ENCODE measurements at regions not wholly inside any gene's neighbourhood (a gene's known extent, or its start where the extent isn't known, plus 50 kb on each side); places are given as distances from the start of the nearest gene placed in this dataset.

DNA sequence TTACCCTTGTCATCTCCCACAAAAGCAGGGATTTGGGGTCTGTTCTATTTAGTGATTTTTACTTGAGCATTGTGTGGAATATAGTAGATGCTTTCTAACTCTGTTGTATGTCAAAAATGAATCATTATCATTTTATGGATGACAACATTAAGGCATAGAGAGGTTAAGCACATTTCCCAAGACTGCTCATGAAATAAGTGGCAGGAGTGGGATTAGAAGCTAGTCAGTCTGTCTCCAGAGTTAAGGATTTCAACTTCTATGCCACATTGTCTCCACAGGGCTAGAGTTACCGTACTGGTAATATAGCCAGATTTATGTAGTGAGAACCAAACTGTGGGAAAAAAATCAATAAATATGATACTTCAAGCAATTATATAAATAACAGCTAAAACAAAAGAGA, 170.6 kb upstream of the DCN start:
- no peak for DNase-seq (ENCODE audit: low read depth)

DNA sequence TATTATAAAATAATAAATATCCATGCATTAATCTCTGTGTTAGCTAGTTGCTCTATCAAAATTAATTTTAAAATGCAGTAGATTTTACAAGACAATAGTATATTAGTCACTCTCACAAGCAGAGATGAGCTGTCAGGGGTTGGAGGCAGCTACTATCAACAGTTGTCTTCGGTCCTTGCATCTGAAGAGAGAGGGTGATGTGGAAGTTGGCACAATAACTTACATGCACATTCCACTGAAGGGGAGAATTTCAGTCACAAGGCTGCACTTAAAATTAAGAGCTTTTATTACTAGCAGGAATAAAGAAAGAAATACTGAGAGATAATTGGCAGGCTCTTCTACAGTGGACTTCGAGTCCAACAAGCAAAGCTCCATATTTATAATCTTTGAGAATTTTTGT, 166.9 kb upstream of the DCN start:
- DNase-seq (ENCODE audit: low read depth): no peak

DNA sequence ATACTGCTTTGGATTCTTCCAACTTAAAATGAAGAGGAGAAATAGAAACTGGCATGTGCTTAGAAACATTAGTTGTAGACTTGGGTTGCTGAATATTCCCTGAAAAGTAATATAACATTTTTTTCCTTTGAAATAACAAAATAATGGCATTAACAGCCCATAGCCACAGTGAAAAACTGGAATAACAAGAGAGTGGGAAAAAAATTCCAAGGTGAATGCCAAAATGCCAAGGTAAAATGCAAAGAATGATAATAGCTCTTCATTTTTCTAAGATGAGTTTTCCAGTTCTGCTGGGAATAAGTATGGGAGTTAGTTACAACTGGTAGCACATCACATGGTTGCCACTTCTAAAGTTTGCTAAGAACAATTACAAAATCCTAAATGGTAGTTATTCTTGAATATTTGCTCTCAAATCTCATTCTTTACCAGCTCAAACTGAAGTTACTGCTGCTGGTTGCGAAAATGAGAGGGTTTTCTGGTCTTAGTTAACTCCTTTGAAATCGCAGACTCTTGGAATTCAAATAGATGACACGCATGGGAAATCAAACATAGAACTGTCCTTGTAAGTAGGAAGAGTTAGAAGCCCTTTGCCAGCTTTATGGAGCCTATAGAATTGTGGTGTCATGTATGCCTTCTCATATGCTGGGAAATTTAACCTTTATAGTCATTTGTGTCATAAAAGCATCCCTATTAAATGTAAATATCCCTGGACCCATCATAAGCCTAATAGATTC, 165.0 kb upstream of the DCN start:
- DNase-seq (ENCODE audit: low read depth): no peak

DNA sequence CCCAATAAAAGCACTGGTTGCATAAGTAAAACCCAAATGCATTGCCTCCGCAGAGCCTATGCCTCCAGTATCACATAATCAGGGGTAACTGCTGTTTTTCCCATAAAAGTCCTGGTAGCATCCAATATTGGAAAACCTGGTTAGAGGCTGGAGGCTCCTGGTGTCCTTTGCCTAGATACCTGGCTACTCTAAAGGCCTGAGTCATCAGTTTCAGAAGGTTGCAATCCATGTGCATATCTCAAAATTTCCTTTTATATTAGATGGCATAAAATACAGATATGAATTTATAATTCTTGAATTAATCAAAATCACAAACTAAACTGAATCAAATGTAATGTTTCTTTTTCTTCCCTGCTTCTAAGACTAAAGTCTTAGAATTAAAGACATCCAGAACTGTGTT, 164.2 kb upstream of the DCN start:
- DNase-seq (ENCODE audit: low read depth): no peak

DNA sequence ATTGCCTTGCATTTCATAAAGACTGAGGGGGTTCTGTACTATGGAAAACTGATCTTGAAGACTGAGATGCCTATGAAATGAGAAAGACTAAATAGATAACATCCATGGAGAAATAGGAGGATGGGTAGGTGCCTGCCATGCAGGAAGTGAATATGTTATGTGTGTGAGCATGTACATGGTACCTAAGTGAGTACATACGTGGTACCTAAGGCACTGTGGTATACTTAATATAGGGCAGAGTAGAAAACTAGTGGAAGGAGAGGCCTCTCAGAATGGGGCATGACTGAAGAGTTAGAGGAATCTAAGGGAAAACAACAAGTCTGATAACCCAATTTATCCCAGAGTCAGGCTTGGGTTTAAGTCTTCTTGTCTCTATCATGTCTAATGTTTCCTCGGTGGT, 161.8 kb upstream of the DCN start:
- no peak for DNase-seq (ENCODE audit: low read depth)

DNA sequence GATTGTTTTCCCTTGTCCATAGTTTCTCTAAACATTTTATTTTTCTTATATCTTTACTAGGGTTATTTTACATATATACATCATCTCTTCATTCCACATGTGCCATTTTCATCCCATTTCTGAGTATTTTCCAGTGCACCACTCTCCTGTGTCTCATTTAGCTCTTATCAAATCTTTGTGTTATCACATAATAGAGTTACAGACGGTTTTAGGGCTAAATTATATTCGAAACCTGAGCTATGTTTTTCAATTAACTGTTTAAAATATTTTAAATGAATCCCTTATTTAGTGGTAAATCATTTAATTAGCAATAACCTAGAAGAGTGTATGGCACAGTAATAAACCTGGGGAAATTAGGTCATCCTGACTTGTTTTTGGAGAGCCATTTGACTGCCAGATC, 160.4 kb upstream of the DCN start:
- no peak for DNase-seq (ENCODE audit: low read depth)

DNA sequence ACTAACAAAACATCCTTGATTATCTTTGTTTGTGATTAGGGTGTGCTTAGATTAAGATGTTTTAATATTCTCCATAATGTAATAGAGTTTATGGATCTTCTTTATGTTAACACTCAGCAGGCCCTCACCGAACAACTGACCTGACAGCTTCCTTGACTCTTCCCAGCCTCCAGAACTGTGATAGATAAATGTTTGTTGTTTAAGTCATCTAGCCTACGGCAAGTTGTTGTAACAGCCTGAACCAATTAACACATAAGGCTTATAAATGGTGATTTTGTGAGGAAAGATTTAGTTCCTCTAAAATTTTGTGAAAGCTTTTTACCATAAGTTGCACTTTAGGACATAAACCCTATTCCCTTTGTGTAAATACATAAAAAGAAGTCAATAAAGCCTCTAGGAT, 156.5 kb upstream of the DCN start:
- DNase-seq (ENCODE audit: low read depth): no peak

DNA sequence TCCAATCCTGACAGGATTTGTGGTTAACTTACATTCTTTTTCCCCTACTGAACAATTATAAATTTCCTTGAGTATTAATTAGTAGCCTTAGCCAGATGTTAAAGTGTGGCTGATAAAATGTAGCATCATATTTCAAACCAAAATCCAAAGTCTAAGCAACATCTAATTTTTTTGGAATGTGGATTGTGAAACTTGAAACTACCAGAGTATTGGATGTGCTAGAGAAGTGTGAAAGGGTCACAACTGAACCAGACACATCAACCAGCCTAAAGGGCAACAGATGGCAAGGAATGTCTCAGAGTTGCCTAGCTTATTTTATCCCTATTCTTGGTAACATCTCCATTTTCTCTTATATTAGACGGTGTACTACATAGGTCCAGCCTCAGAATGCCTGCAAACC, 153.1 kb upstream of the DCN start:
- no peak for DNase-seq (ENCODE audit: low read depth)

DNA sequence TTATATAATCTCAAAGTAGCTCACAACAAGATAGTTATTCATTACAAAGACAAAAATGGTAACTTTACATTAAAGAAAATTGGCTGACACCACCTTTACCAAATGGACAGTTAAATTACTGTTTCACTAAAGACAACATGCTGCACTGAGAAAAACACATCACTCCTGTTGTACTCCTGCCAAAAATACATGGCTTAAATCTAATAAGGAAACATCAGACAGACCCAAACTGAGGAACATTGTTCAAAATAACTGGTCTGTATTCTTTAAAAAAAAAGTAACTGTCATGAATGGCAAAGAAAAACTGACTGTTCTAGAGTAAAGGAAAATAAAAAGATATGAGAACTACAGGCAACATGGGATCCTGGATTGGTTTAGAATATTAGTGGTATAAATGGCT, 151.3 kb upstream of the DCN start:
- DNase-seq (ENCODE audit: low read depth): no peak

DNA sequence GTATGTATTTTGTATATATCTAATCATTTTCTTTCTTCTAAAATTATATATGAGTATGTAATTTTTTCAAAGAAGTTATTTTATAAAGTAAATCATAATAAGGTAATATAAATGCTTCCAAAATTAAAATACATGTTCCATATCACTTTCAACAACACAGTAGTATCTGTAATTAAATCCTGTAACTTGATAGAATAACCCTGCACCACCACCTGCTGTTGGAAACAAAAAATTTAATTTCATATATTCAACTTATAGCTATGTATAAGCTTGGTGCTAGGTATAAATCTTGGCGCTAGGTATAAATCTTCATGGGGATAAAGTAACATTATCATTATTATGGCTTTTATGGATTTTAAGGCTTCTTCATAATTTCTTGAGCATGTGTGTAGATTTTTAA, 149.7 kb upstream of the DCN start:
- DNase-seq (ENCODE audit: low read depth): no peak

DNA sequence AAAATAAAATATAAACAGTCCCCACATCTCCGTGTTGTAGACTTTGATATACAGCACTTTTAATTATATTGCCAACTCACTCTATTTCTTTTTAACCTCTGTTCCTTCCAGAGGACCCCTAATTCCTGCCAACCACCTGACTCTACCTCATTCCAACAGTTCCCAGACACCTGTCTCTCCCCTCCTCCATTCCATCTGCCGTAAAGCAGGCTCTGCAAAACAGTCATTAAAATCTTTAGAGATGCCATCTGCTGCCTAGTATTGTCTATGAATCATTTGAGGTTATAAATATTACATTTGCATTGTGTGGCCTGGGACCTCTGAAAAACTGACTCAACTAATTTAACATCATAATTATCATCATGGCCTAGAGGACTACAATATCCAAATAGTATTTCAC, 148.8 kb upstream of the DCN start:
- DNase-seq (ENCODE audit: low read depth): no peak

DNA sequence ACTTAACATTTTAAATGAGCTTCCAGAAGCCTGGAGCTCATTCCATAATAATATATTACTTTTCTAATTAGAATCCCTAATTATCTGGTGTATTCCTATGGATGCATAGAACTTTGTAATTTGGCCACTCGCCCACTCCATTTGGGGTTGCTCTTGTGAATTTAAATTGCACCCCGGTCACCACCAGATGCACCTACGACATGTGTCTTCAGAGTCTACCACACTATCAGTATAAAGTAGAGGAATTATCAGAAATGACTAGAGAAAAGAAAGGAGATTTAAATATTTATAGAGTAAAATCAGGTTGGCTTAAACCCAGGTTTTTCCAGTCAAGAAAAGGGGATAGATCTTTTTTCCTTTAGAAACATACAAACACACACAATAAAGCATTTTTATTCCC, 145.8 kb upstream of the DCN start:
- DNase-seq (ENCODE audit: low read depth): no peak

DNA sequence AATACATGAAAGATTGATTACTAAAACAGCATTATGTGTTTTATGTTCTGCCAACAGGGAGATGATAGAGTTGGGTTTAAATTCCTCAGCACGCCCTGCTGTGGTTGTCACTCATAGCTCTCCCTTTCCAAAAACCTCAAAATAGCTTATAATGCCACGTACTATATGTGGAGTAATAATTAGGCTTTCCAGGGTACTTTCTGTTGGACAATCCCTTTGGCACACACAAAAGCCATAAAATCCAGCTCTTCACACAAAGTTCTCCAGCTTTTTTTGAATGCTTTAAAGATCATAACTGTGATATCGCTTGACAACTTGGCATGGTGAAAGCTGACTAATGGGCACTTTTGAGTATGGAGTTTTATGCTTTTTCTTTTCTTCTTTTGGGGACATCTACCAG, 145.3 kb upstream of the DCN start:
- DNase-seq (ENCODE audit: low read depth): no peak

DNA sequence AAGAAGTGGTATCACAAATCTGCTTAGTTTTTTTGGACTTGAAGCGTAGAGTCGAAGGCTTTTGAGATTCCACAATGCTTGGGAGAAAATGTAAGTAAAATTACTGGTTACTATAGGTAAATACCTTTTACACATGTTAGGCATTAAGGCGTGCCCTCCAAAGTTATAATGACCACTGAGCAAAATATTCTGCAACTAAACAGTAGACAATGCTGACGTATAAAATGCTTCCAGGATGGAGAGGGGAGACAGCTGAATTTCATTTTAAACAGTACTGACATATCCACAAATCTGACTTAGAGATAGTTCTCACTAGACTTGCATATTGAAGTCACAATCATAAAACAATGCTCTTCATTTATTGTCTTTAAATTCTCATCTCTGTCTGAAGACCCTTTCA, 144.5 kb upstream of the DCN start:
- DNase-seq (ENCODE audit: low read depth): no peak

DNA sequence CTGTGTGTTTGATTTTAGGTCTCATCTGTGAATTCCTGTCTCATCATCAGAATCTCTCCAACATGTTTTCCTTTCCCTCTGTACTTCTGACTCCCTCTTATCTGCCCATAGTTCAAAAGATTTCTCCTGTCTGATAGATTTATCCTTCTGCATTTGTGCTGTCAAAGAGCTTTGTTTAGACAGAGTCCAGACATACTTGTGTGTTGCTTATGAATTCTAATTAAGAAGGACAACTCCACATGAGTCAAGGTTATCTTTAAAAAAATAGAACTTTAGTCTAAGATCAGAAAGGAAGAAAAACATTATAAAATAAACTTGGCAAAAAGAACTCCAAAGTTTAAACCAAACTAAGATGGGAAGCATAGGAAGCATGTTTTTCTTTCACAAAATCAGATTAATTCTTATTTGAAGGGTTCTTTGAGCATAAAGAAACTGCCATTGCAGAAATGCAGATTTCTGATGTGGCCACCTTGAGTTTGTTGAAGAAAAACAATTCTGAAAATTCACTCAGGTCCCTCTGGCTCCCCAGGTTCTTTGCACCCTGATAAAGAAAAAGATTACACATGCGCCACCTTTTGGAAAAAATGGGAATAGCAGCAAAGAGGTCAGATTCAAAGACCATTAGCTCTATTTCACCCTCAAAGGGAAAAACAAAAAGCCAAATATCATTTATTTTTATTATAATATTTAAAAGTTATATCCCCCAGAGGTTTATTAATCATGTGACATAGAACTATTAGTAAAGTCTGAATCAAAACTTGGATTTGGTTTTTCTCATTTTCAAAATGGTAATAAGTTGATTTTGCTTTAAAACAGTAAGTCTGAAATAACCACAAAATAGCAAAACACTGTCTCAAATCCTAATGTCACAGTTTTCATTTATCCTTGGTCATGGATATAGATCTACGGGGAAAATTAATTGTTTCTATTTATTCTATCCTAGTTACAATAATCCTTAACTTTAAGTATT, 143.7 kb upstream of the DCN start:
- no peak for DNase-seq (ENCODE audit: low read depth)

DNA sequence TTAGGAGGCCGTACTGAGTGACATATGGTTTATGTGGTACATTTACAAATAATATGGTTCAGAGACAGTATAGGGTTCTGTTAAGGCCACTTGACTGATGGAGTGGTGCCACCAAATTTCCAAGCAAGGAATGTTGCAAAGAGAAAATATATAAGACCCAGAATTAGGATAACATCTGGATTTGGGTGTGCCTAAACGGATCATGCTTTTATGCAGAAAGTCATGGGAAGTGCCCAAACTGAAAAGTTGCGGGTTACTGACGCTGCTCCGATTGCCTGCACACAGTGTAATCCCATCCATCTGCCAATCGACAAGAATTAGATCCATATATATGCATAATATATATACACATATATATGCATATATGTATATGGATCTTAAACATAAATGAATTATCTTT, 138.4 kb upstream of the DCN start:
- DNase-seq (ENCODE audit: low read depth): no peak

DNA sequence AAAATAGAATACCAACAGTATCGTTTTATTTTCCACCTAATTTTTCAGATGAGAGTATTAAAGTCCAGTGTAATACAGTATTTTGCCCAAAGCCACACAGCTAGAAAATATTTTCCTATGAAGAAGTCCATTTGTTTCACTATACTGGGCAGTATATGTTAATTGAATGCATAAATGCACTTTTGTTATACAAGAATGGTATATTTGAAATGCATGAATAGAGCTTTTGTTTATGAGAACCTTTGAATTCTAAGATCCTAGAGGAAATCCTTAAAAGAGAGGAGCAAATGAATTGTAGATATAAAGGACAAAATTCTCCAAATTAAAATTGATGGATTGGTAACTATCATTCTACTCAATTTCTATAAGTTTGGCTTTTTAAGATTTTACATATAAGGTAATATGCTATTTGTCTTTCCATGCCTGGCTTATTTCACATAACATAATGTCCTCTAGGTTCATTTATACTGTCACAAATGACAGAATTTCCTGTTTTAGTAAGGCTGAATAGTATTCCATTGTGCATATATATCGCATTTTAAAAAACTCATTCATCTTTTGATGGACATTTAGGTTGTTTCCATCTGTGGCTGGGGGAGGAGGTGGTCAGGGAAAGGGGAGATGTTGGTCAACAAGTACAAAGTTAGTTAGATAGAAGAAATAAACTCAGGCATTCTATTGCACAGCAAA, 136.6 kb upstream of the DCN start:
- DNase-seq (ENCODE audit: low read depth): no peak

DNA sequence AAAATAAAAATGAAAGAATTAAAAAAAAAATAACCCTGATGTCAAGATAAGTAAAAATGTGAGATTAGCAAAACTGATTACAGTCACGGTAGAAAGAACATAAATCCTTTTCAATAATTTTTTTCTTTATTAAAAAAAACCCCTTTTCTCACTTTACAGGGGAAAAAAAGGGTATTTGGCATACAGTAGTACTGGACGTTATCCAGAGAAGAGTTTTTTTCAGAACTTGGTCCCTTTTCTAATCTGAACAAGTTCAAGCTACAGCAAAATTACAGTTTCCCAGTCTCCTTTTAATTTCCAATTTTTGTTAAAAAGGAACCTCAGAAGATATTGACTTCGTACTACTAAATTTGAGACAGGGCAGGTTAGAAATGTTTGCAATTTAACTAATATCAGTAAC, 134.7 kb upstream of the DCN start:
- DNase-seq (ENCODE audit: low read depth): no peak

DNA sequence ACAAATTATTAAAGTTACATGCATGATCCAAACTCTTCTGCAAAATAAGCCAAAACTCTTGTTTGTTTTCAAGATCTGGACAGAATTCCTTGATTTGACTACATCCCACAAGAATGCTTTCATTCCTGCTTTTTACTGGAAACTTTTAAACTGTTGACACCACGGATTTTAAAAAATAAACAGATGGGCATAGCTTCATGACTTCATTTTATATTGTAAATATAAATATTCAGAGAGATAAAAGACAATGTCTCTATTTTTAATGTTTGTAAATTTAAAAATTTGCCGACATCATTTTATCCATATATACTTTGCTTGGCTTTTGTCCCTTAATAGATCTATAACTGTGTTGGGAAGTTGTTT, 134.3 kb upstream of the DCN start:
- no peak for DNase-seq (ENCODE audit: low read depth)

DNA sequence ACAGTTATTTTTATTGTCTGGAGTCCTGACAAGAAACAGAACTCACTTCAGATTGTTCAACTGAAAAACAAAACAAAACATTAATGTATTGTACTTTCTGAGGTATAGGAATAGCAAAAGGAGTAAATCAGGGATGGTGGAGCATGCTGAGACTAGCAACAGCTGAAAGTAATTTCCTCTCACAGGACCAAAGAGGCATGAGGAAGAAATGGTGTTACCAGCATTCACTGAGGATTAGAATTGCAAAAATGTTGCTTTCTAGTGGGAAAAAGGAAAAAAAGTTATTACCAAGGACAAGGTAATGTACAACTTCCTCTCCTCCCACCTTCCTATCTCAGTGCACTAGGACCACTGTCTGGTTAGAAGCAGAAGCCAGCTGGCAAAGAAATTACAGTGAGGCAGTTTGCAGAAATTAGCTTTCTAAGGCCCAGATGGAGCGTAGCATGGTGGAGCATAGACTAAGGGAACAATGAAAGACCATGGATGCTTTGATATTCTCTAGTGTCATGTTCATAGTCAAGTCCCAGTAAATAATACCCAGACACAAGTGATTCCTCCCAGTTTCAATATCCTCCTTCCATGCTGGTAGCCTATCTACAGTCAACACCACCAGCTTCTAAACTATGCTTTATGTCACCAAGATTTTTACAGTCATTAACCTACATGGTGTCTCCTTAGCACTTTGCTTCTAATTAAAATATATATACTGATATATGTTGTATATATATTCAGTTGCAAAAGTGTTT, 133.7 kb upstream of the DCN start:
- no peak for DNase-seq (ENCODE audit: low read depth)

DNA sequence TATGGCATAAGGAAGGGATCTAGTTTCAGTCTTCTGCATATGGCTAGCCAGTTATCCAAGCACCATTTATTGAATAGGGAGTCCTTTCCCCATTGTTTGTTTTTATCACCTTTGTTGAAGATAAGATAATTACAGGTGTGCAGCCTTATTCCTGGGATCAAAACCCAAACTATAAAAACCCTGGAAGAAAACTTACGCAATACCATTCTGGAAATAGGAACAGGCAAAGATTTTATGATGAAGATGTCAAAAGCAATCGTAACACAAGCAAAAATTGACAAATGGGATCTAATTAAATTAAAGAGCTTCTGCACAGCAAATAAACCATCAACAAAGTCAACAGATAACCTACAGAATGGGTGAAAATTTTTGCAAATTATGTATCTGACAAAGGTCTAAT, 128.5 kb upstream of the DCN start:
- DNase-seq (ENCODE audit: low read depth): no peak

DNA sequence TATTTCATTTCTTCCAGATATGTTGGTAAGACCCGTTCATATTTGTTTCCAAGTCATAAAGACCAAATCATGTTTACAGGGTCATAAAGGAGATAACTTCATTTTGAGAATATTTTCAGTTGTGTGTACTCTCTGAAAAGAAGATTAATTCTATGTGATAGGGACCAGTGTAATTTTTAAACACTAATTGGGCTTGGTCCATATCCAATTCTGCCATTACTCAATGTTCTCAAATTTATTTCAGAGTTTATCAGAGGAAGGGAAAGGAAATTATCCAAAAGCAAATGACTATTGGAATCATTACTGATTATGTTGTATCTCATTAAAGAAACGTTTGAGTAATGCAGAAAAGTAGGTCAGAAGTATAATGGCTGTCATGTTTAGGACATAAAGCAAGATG, 126.8 kb upstream of the DCN start:
- DNase-seq (ENCODE audit: low read depth): no peak
